22Rv1 (cell line): ENCODE measurements at regions not wholly inside any gene's neighbourhood (a gene's known extent, or its start where the extent isn't known, plus 50 kb on each side); places are given as distances from the start of the nearest gene placed in this dataset.

Experiments
- H3K27ac ChIP-seq: fragments of 450-650 bp; 2 replicates; pipeline ENCODE4 v1.5.1; 2017
- CTCF ChIP-seq: fragments of 450-650 bp; IDR thresholded peaks from 2 replicates; pipeline ENCODE4 v1.5.1; 2017; ENCODE audit warnings: mild to moderate bottlenecking
- ZFX ChIP-seq: fragments of 450-650 bp; IDR thresholded peaks from 2 replicates; pipeline ENCODE4 v1.6.1; 2017; ENCODE audit warnings: antibody characterized with exemption, borderline replicate concordance

DNA sequence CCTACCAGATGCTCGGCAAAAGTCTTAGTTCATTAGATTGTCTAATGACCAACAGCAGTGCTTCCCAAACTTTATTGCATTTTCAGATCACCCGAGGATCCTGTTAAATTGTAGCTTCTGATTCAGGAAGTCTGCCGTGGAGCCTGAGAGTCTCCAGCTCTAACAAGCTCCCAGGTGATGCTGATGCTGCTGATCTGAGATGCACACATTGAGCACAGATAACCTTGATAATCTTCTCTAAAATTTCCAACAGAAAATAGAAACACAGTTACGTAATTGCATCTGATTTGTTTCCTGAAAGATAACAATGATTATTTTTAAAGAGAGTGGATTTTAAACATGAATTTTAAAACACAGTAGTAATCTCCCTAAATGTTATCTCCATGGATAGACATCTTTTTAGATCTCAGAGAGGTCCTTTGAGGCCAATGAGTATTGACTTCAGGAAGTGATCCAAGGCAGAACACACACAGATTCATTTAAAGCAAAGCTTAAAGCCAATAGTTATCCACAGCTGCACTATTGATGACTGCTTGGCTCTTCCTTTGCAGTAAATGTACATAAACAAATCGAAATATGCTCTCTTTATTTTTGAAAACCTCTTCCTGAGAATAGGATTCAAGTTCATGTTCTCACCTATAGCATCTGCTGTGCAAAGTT is 122.8 kb upstream of the TNPO1 start:
- H3K27ac ChIP-seq, result no peak overlapping the region
- TF ChIP-seq ZFX, result no peak
- TF ChIP-seq CTCF, result no peak

GRCh38 chr5:72692651-72693442 is 123.6 kb upstream of the TNPO1 start:
- no peak for TF ChIP-seq ZFX
- no peak for TF ChIP-seq CTCF
- H3K27ac ChIP-seq, result no peak overlapping the region

DNA sequence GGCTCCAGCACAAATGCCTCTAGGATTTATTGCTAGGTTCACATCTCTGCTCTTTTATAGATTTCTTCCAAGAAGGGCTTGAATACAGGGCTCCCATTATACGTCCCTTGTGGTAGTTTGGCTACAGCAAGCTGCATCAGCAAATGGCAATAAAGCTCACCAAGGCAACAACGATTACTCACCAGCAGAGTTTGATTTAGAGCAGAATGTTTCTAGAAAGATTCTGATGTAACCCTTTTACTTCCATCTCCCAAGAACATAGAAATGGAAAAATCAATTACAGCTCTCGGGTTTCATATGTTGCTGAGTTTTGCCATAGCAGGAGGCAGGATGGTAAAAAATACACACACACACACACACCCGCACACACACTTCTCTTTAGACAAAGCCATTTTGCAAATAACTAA is 124.2 kb upstream of the TNPO1 start:
- no peak overlapping the region for H3K27ac ChIP-seq
- no peak for TF ChIP-seq ZFX
- TF ChIP-seq CTCF, result no peak

GRCh38 chr5:72691751-72692150 is 124.7 kb upstream of the TNPO1 start:
- no peak overlapping the region for H3K27ac ChIP-seq
- TF ChIP-seq CTCF, result no peak
- TF ChIP-seq ZFX, result no peak

DNA sequence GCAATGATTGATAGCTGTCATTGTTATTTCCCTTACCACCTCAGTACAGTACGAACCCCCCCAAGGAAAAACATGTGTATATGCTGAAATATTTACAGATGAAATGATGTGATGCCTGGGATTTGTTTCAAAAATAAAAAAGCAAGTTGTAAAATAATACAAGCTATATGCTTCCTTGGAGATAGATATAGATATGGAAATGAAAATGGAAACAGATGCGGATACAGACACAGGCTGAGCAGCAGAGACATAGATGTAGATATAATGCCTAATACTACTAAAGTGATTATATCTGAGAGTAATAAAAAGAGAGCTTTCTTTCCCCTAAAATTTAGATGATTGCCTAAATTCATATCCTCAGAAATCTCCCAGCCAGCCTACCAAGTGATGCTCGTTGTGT is 127.5 kb upstream of the TNPO1 start:
- TF ChIP-seq ZFX (no peak), CTCF (no peak)
- no peak overlapping the region for H3K27ac ChIP-seq

GRCh38 chr5:72687288-72687687 is 129.2 kb upstream of the TNPO1 start:
- TF ChIP-seq ZFX (no peak), CTCF (no peak)
- H3K27ac ChIP-seq, result no peak overlapping the region

- TF ChIP-seq CTCF (no peak), ZFX (no peak)
- H3K27ac ChIP-seq, result no peak overlapping the region
Measured at GRCh38 chr5:72682561-72682960, 133.9 kb upstream of the TNPO1 start.
